Panc1 (cell line): ENCODE measurements at regions not wholly inside any gene's neighbourhood (a gene's known extent, or its start where the extent isn't known, plus 50 kb on each side); places are given as distances from the start of the nearest gene placed in this dataset.

Experiments
- ATAC-seq: fragments of 200-7000 bp; cut with Tn5 transposase; 2 replicates; pipeline ENCODE4 v1.9.1; 2020; ENCODE audit warnings: mild to moderate bottlenecking, moderate library complexity
- BruUV-seq: library from RNA; stranded (reverse); fragments of 400-500 nt; replicated peaks from 2 replicates; lab custom pipeline; 2021; lab: Mats Ljungman, UMichigan
- CTCF ChIA-PET: fragments of 300-600 bp; sonication (Branson Sonifier 250); formaldehyde crosslinking; loops from one replicate; lab custom pipeline; 2022; ENCODE audit warnings: antibody characterized with exemption; lab: Charles Lee
- POLR2A ChIA-PET: fragments of 300-600 bp; sonication (Branson Sonifier 250); formaldehyde crosslinking; loops from one replicate; lab custom pipeline; 2022; ENCODE audit warnings: antibody characterized with exemption; lab: Charles Lee
- DNase-seq: peaks from one replicate; pipeline ENCODE4 v3.0.0-alpha.2; 2010; ENCODE audit warnings: low read depth, low spot score
- H3K27ac ChIP-seq: 2 replicates; pipeline ENCODE4 v1.5.1; 2011; ENCODE audit warnings: mild to moderate bottlenecking, low read length, inconsistent platforms
- H3K27me3 ChIP-seq: fragments of 200-500 bp; sonication (Bioruptor generic); 2 replicates; pipeline ENCODE4 v1.6.0; 2014; ENCODE audit warnings: low read length, inconsistent platforms; ENCODE audit not compliant: control insufficient read depth, insufficient read depth
- H3K36me3 ChIP-seq: fragments of 200-500 bp; sonication (Bioruptor generic); 2 replicates; pipeline ENCODE4 v1.5.1; 2014; ENCODE audit warnings: inconsistent platforms, mild to moderate bottlenecking, low read length, moderate library complexity; ENCODE audit not compliant: control insufficient read depth, insufficient read depth
- H3K4me1 ChIP-seq: 2 replicates; pipeline ENCODE4 v1.5.1; 2011; ENCODE audit warnings: inconsistent platforms, mild to moderate bottlenecking, low read length, moderate library complexity; ENCODE audit not compliant: control insufficient read depth, insufficient read depth
- H3K4me3 ChIP-seq, 2 experiments: 2 replicates each; pipeline ENCODE4 v1.5.1; 2011 to 2012; ENCODE audit warnings: low read depth in 2 of 2, low read length in 2 of 2, mild to moderate bottlenecking in 2 of 2, inconsistent platforms in 1 of 2, moderate library complexity in 1 of 2
- H3K9me3 ChIP-seq: fragments of 200-500 bp; sonication (Bioruptor generic); 2 replicates; pipeline ENCODE4 v1.5.1; 2014; ENCODE audit warnings: low read depth, mild to moderate bottlenecking, inconsistent platforms, low read length, moderate library complexity; ENCODE audit not compliant: control insufficient read depth, insufficient read depth
- POLR2AphosphoS5 ChIP-seq: IDR thresholded peaks from 2 replicates; pipeline ENCODE4 v1.6.1; 2012; ENCODE audit warnings: mild to moderate bottlenecking, low read depth, low read length, moderate library complexity
- SIN3A ChIP-seq: IDR thresholded peaks from 2 replicates; pipeline ENCODE4 v1.6.1; 2012; ENCODE audit warnings: low read depth, mild to moderate bottlenecking, low read length, moderate library complexity, borderline replicate concordance; ENCODE audit not compliant: insufficient read depth
- TCF7L2 ChIP-seq: IDR thresholded peaks from 2 replicates; pipeline ENCODE4 v1.6.1; 2011; ENCODE audit warnings: mild to moderate bottlenecking, low read depth, low read length, inconsistent platforms
- in situ Hi-C: cut with HindIII; loops from 2 replicates; pipeline ENCODE4 v1.10.0; 2016; ENCODE audit warnings: low sequenced_read_pairs, low pct_unique_long_range_greater_than_20kb
- intact Hi-C: fragments of 100-400 bp; cut with micrococcal nuclease; formaldehyde crosslinking; loops from one replicate; pipeline ENCODE4 v1.10.0; 2022; ENCODE audit not compliant: unreplicated experiment
- TF ChIP-seq, protein P1 (sequence below): fragments of 450-650 bp; IDR thresholded peaks from 2 replicates; pipeline ENCODE4 v1.5.1; 2017; ENCODE audit warnings: mild to moderate bottlenecking
- TF ChIP-seq, protein P2 (sequence below), 2 experiments: IDR thresholded peaks; 2 replicates each; pipeline ENCODE4 v1.6.1; 2011 to 2012; ENCODE audit warnings: low read depth in 2 of 2, control low read depth in 1 of 2, low read length in 1 of 2, mild to moderate bottlenecking in 1 of 2, moderate library complexity in 1 of 2; ENCODE audit not compliant: insufficient read depth in 1 of 2

DNA sequence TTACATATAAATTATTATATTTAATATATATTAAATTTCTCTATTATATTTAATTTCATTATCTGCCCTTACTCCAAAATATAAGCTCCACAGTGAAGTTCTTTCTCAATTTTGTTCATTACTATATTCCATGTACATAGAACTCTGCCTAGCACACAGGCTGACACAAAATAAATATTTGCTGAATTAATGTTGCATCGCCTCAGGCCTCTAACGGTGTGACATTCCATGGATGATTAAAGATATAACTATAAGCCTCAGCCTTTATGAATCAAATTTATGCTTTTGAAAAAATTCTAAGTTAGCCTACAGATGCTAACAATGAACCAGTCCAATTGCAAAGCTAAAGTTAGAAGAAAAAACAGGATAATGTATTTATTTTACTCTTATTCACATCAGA, 1337.2 kb upstream of the NRXN1 start:
- no peak overlapping the region for H3K4me3 ChIP-seq
- no peaks in the 10 kb centered on the region for H3K9me3 ChIP-seq
- CTCF ChIA-PET = no interaction called here
- intact Hi-C loops (no loop called here), in situ Hi-C loops (no loop called here)
- H3K4me1 ChIP-seq = no peaks in the 10 kb centered on the region
- BruUV-seq = no TSS peak
- no peak for ATAC-seq
- H3K27me3 ChIP-seq = no peaks in the 10 kb centered on the region
- TF ChIP-seq, protein P1, sequence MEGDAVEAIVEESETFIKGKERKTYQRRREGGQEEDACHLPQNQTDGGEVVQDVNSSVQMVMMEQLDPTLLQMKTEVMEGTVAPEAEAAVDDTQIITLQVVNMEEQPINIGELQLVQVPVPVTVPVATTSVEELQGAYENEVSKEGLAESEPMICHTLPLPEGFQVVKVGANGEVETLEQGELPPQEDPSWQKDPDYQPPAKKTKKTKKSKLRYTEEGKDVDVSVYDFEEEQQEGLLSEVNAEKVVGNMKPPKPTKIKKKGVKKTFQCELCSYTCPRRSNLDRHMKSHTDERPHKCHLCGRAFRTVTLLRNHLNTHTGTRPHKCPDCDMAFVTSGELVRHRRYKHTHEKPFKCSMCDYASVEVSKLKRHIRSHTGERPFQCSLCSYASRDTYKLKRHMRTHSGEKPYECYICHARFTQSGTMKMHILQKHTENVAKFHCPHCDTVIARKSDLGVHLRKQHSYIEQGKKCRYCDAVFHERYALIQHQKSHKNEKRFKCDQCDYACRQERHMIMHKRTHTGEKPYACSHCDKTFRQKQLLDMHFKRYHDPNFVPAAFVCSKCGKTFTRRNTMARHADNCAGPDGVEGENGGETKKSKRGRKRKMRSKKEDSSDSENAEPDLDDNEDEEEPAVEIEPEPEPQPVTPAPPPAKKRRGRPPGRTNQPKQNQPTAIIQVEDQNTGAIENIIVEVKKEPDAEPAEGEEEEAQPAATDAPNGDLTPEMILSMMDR = no peak
- TF ChIP-seq SIN3A = no peak
- TF ChIP-seq, protein P2, sequence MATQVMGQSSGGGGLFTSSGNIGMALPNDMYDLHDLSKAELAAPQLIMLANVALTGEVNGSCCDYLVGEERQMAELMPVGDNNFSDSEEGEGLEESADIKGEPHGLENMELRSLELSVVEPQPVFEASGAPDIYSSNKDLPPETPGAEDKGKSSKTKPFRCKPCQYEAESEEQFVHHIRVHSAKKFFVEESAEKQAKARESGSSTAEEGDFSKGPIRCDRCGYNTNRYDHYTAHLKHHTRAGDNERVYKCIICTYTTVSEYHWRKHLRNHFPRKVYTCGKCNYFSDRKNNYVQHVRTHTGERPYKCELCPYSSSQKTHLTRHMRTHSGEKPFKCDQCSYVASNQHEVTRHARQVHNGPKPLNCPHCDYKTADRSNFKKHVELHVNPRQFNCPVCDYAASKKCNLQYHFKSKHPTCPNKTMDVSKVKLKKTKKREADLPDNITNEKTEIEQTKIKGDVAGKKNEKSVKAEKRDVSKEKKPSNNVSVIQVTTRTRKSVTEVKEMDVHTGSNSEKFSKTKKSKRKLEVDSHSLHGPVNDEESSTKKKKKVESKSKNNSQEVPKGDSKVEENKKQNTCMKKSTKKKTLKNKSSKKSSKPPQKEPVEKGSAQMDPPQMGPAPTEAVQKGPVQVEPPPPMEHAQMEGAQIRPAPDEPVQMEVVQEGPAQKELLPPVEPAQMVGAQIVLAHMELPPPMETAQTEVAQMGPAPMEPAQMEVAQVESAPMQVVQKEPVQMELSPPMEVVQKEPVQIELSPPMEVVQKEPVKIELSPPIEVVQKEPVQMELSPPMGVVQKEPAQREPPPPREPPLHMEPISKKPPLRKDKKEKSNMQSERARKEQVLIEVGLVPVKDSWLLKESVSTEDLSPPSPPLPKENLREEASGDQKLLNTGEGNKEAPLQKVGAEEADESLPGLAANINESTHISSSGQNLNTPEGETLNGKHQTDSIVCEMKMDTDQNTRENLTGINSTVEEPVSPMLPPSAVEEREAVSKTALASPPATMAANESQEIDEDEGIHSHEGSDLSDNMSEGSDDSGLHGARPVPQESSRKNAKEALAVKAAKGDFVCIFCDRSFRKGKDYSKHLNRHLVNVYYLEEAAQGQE (IDR thresholded peaks at IDR 0.05; ENCODE audit: insufficient read depth in 1 of 2, low read depth in 2 of 2, low read length in 1 of 2) = no peak
- no peak for TF ChIP-seq TCF7L2
- TF ChIP-seq POLR2AphosphoS5 = no peak
- H3K27ac ChIP-seq = no peak overlapping the region
- no peaks in the 10 kb centered on the region for H3K36me3 ChIP-seq
- POLR2A ChIA-PET = no interaction called here
- DNase-seq = no peak

DNA sequence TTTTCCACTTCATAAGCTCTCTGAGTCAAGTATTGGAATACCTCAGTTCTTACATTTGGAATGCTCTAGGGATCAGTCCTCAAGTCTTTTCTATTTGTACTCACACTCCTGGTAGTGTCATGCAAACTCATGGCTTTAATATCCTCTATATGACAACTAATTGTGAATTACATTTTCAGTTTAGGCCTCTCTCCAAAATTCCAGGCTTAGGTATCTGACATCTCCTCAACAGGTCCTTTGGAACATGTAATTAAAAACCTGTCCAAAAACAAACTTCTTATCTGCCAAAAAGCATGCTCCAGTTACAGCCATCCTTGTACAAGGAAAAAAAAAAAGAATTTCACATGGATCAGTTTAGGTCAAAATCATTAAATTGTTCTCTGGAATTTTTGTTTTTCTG, 1336.2 kb upstream of the NRXN1 start:
- no peak overlapping the region for H3K4me3 ChIP-seq
- no peaks in the 10 kb centered on the region for H3K27me3 ChIP-seq
- intact Hi-C loops (no loop called here), in situ Hi-C loops (no loop called here)
- no peak for DNase-seq
- H3K27ac ChIP-seq = no peak overlapping the region
- CTCF ChIA-PET = no interaction called here
- no TSS peak for BruUV-seq
- H3K9me3 ChIP-seq = no peaks in the 10 kb centered on the region
- POLR2A ChIA-PET = no interaction called here
- no peaks in the 10 kb centered on the region for H3K4me1 ChIP-seq
- no peak for TF ChIP-seq SIN3A
- no peak for TF ChIP-seq TCF7L2
- TF ChIP-seq, protein P1 = no peak
- TF ChIP-seq POLR2AphosphoS5 = no peak
- TF ChIP-seq, protein P2 (IDR thresholded peaks at IDR 0.05; ENCODE audit: insufficient read depth in 1 of 2, low read depth in 2 of 2, low read length in 1 of 2) = no peak
- H3K36me3 ChIP-seq = no peaks in the 10 kb centered on the region
- ATAC-seq = no peak
